GM12878 (cell line): ENCODE measurements at regions not wholly inside any gene's neighbourhood (a gene's known extent, or its start where the extent isn't known, plus 50 kb on each side); places are given as distances from the start of the nearest gene placed in this dataset.

Experiments
- ATAC-seq: fragments of 200-7000 bp; cut with Tn5 transposase; 3 replicates; pipeline ENCODE4 v1.9.1; 2020; ENCODE audit warnings: mild to moderate bottlenecking, moderate library complexity
- BruUV-seq: library from RNA; stranded (reverse); fragments of 400-500 nt; replicated peaks from 2 replicates; lab custom pipeline; 2021; lab: Mats Ljungman, UMichigan
- CTCF ChIA-PET: fragments of 300-600 bp; sonication (Branson Sonifier 250); formaldehyde crosslinking; extraction: SDS; loops from one replicate; lab custom pipeline; 2021; ENCODE audit warnings: inconsistent platforms; lab: Yijun Ruan, JAX
- POLR2A ChIA-PET: fragments of 350-600 bp; formaldehyde crosslinking; extraction: SDS; loops from one replicate; lab custom pipeline; 2021; ENCODE audit warnings: inconsistent platforms; lab: Charles Lee
- RAD21 ChIA-PET: fragments of 300-600 bp; sonication (Branson Sonifier 250); formaldehyde crosslinking; loops from one replicate; lab custom pipeline; 2023; ENCODE audit warnings: antibody characterized with exemption; ENCODE audit not compliant: unreplicated experiment; lab: Charles Lee
- SMC1A ChIA-PET: fragments of 300-600 bp; sonication (Branson Sonifier 250); formaldehyde crosslinking; loops from one replicate; lab custom pipeline; 2023; ENCODE audit not compliant: unreplicated experiment, uncharacterized antibody; lab: Charles Lee
- DNase-seq: peaks from one replicate; pipeline ENCODE4 v3.0.0-alpha.2; 2011; ENCODE audit warnings: low read depth, low spot score
- FAIRE-seq: peaks from 3 replicates; lab custom pipeline; 2011; peaks lifted over from hg19 to GRCh38; lab: Jason Lieb, UNC
- H2AFZ ChIP-seq: 2 replicates; pipeline ENCODE4 v1.6.0; 2011; ENCODE audit warnings: low read depth, low read length, control low read depth; ENCODE audit not compliant: control insufficient read depth
- H3K27ac ChIP-seq: 2 replicates; pipeline ENCODE4 v1.5.1; 2011; ENCODE audit warnings: control low read depth; ENCODE audit not compliant: control insufficient read depth, insufficient read depth
- H3K27me3 ChIP-seq, 2 experiments: replicated peaks in 1 of 2; 2 replicates each; pipeline versions ENCODE4 v1.6.0 to v1.6.1; 2011; ENCODE audit warnings: low read length in 1 of 2; ENCODE audit not compliant: control insufficient read depth in 2 of 2, insufficient read depth in 2 of 2
- H3K36me3 ChIP-seq, 2 experiments: 2 replicates each; pipeline ENCODE4 v1.5.1; 2011; ENCODE audit warnings: low read length in 1 of 2; ENCODE audit not compliant: control insufficient read depth in 2 of 2, insufficient read depth in 2 of 2
- H3K4me1 ChIP-seq: 2 replicates; pipeline ENCODE4 v1.6.1; 2011; ENCODE audit warnings: mild to moderate bottlenecking, low read length, moderate library complexity, mixed read lengths; ENCODE audit not compliant: control insufficient read depth, insufficient read depth
- H3K4me2 ChIP-seq: 2 replicates; pipeline ENCODE4 v1.6.0; 2011; ENCODE audit warnings: control low read depth; ENCODE audit not compliant: control insufficient read depth, insufficient read depth
- H3K4me3 ChIP-seq: fragments of 200-600 bp; sonication (generic); 2 replicates; pipeline ENCODE4 v1.5.1; 2016
- H3K79me2 ChIP-seq: 2 replicates; pipeline ENCODE4 v1.6.0; 2011; ENCODE audit warnings: low read length; ENCODE audit not compliant: control insufficient read depth, insufficient read depth
- H3K9ac ChIP-seq: 2 replicates; pipeline ENCODE4 v1.8.0; 2011; ENCODE audit warnings: low read length, control low read depth, mixed read lengths; ENCODE audit not compliant: control insufficient read depth, insufficient read depth
- H3K9me3 ChIP-seq: replicated peaks from 3 replicates; pipeline ENCODE4 v1.5.1; 2011; ENCODE audit warnings: mild to moderate bottlenecking, low read length; ENCODE audit not compliant: control insufficient read depth, insufficient read depth
- H4K20me1 ChIP-seq: 2 replicates; pipeline ENCODE4 v1.6.0; 2011; ENCODE audit not compliant: control insufficient read depth, insufficient read depth
- BACH1 ChIP-seq: fragments of 450-650 bp; IDR thresholded peaks from 2 replicates; pipeline ENCODE4 v1.6.1; 2017; ENCODE audit warnings: mild to moderate bottlenecking, borderline replicate concordance
- BHLHE40 ChIP-seq, 2 experiments: fragments of 450-650 bp in 1 of 2; IDR thresholded peaks; 2 replicates each; pipeline ENCODE4 v1.6.1; 2011 to 2017; ENCODE audit warnings: low read depth in 2 of 2, borderline replicate concordance in 1 of 2, improper control_type of control experiment in 1 of 2, low read length in 1 of 2, mild to moderate bottlenecking in 1 of 2
- CBX5 ChIP-seq: sonication (generic); IDR thresholded peaks from 2 replicates; pipeline ENCODE4 v1.6.1; 2016; ENCODE audit warnings: low read depth, moderate library complexity, mild to moderate bottlenecking, inconsistent platforms
- FOXK2 ChIP-seq: fragments of 450-650 bp; IDR thresholded peaks from 2 replicates; pipeline ENCODE4 v1.6.1; 2017; ENCODE audit warnings: mild to moderate bottlenecking, moderate library complexity
- HDGF ChIP-seq: fragments of 450-650 bp; IDR thresholded peaks from 2 replicates; pipeline ENCODE4 v1.6.1; 2016; ENCODE audit warnings: antibody characterized with exemption
- IRF4 ChIP-seq: IDR thresholded peaks from 2 replicates; pipeline ENCODE4 v1.6.1; 2011; ENCODE audit warnings: low read depth, low read length
- NR2F1 ChIP-seq: fragments of 450-650 bp; conservative IDR thresholded peaks from 2 replicates; pipeline ENCODE4 v1.6.1; 2017; ENCODE audit warnings: mild to moderate bottlenecking
- POU2F2 ChIP-seq: IDR thresholded peaks from 3 replicates; pipeline ENCODE4 v1.6.1; 2011; ENCODE audit warnings: low read depth, mild to moderate bottlenecking, low read length, borderline replicate concordance
- RAD21 ChIP-seq: IDR thresholded peaks from 2 replicates; pipeline ENCODE4 v1.6.1; 2011; ENCODE audit warnings: mild to moderate bottlenecking, low read depth, low read length, moderate library complexity; ENCODE audit not compliant: insufficient read depth
- RB1 ChIP-seq: fragments of 450-650 bp; formaldehyde crosslinking; IDR thresholded peaks from 2 replicates; pipeline ENCODE4 v1.6.1; 2017; ENCODE audit warnings: mild to moderate bottlenecking, borderline replicate concordance
- SIN3A ChIP-seq: IDR thresholded peaks from 2 replicates; pipeline ENCODE4 v1.6.1; 2012; ENCODE audit warnings: low read depth, low read length, improper control_type of control experiment
- SMAD1 ChIP-seq: fragments of 450-650 bp; IDR thresholded peaks from 2 replicates; pipeline ENCODE4 v1.6.1; 2018; ENCODE audit warnings: mild to moderate bottlenecking, low read depth; ENCODE audit not compliant: partially characterized antibody
- TARDBP ChIP-seq: IDR thresholded peaks from 2 replicates; pipeline ENCODE4 v1.6.1; 2016; ENCODE audit warnings: borderline replicate concordance
- YBX1 ChIP-seq: fragments of 450-650 bp; IDR thresholded peaks from 2 replicates; pipeline ENCODE4 v1.6.1; 2016; ENCODE audit warnings: antibody characterized with exemption
- ZNF384 ChIP-seq: IDR thresholded peaks from 2 replicates; pipeline ENCODE4 v1.6.1; 2012; ENCODE audit warnings: low read depth, mild to moderate bottlenecking, low read length, improper control_type of control experiment, borderline replicate concordance
- WGBS: methylation state at CpG from one replicate; pipeline ENCODE4 v1.1.6; 2016; ENCODE audit warnings: low lambda C conversion rate; ENCODE audit not compliant: insufficient replicate concordance, insufficient coverage; ENCODE audit errors: missing lambda C conversion rate; 5-methylcytosine and 5-hydroxymethylcytosine counted together
- in situ Hi-C: fragments of 300-500 bp; cut with MboI; formaldehyde crosslinking; loops from 9 replicates; pipeline ENCODE4 v1.14.3; 2018; ENCODE audit warnings: mixed read lengths
- intact Hi-C: fragments of 100-400 bp; cut with micrococcal nuclease; formaldehyde crosslinking; loops from one replicate; pipeline ENCODE4 v1.14.2; 2022; ENCODE audit not compliant: unreplicated experiment
- TF ChIP-seq, protein P1 (sequence below): IDR thresholded peaks from 2 replicates; pipeline ENCODE4 v1.6.1; 2012; ENCODE audit warnings: low read depth, low read length, improper control_type of control experiment
- TF ChIP-seq, protein P2 (sequence below): fragments of 450-650 bp; IDR thresholded peaks from 2 replicates; pipeline ENCODE4 v1.6.1; 2014; ENCODE audit warnings: mild to moderate bottlenecking

DNA sequence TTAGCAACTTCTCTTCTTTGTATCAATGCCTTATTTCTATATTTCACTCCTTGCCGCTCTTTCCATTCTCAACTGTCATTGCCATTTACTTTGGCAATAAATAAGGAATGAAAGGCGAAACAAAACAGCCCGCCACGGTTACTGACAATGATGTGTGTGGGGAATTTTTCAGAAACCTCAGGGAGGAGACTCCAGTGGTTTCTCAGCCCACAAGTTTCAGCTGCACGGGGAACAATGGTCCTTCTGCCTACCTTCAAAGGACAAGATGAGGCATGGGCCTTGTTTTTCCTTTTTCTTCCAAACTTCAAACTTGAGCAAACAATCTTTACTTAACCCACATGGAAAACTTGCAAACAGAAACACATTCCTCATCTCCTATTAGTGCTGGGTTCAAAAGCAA is 409.4 kb downstream of the METTL15 start:
- intact Hi-C loops (no loop called here), in situ Hi-C loops (no loop called here)
- CTCF ChIA-PET: interaction anchor here (1.5 to 2.3 kb wide), 2 partner anchors 11 to 819 kb away, joined by 3 to 5 read pairs; no protein-coding TSS in a partner anchor
- Histone ChIP-seq H3K9ac (no peak overlapping the region), H4K20me1 (no peaks in the 10 kb centered on the region), H3K27ac (no peak overlapping the region), H3K79me2 (no peaks in the 10 kb centered on the region), H3K36me3 (no peaks in the 10 kb centered on the region), H3K4me2 (no peak overlapping the region), H3K4me1 (no peaks in the 10 kb centered on the region), H2AFZ (no peak overlapping the region), H3K27me3 (no peaks in the 10 kb centered on the region), H3K9me3 (no peaks in the 10 kb centered on the region), H3K4me3 (no peak overlapping the region)
- RAD21 ChIA-PET: no interaction called here
- ATAC-seq (no peak), DNase-seq (no peak), FAIRE-seq (no peak)
- no peak for TF ChIP-seq BHLHE40 (IDR thresholded peaks at IDR 0.05; ENCODE audit: borderline replicate concordance in 1 of 2, low read depth in 2 of 2, low read length in 1 of 2)
- TF ChIP-seq RAD21: no peak
- TF ChIP-seq SMAD1: no peak
- TF ChIP-seq SIN3A: no peak
- TF ChIP-seq FOXK2: no peak
- TF ChIP-seq YBX1: no peak
- no peak for TF ChIP-seq TARDBP
- TF ChIP-seq POU2F2: no peak
- no peak for TF ChIP-seq IRF4
- no peak for TF ChIP-seq HDGF
- TF ChIP-seq NR2F1: no peak
- no peak for TF ChIP-seq ZNF384
- TF ChIP-seq, protein P1, sequence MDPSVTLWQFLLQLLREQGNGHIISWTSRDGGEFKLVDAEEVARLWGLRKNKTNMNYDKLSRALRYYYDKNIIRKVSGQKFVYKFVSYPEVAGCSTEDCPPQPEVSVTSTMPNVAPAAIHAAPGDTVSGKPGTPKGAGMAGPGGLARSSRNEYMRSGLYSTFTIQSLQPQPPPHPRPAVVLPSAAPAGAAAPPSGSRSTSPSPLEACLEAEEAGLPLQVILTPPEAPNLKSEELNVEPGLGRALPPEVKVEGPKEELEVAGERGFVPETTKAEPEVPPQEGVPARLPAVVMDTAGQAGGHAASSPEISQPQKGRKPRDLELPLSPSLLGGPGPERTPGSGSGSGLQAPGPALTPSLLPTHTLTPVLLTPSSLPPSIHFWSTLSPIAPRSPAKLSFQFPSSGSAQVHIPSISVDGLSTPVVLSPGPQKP: no peak
- TF ChIP-seq, protein P2, sequence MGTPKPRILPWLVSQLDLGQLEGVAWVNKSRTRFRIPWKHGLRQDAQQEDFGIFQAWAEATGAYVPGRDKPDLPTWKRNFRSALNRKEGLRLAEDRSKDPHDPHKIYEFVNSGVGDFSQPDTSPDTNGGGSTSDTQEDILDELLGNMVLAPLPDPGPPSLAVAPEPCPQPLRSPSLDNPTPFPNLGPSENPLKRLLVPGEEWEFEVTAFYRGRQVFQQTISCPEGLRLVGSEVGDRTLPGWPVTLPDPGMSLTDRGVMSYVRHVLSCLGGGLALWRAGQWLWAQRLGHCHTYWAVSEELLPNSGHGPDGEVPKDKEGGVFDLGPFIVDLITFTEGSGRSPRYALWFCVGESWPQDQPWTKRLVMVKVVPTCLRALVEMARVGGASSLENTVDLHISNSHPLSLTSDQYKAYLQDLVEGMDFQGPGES: no peak
- TF ChIP-seq CBX5: no peak
- TF ChIP-seq RB1: no peak
- no peak for TF ChIP-seq BACH1
- SMC1A ChIA-PET: interaction anchor here (0.6 to 1.4 kb wide), 4 partner anchors 9 to 801 kb away, joined by 3 to 4 read pairs (median 3); no protein-coding TSS in a partner anchor
- POLR2A ChIA-PET: no interaction called here
- no TSS peak for BruUV-seq
- 18% methylated on average over 5 of the region's 5 CpGs for WGBS
